Eye (tissue), 1 donor: ENCODE measurements at regions not wholly inside any gene's neighbourhood (a gene's known extent, or its start where the extent isn't known, plus 50 kb on each side); places are given as distances from the start of the nearest gene placed in this dataset.

Source experiments
- DNase-seq: peaks from one replicate; pipeline ENCODE4 v3.0.0-alpha.2; 2015

DNA sequence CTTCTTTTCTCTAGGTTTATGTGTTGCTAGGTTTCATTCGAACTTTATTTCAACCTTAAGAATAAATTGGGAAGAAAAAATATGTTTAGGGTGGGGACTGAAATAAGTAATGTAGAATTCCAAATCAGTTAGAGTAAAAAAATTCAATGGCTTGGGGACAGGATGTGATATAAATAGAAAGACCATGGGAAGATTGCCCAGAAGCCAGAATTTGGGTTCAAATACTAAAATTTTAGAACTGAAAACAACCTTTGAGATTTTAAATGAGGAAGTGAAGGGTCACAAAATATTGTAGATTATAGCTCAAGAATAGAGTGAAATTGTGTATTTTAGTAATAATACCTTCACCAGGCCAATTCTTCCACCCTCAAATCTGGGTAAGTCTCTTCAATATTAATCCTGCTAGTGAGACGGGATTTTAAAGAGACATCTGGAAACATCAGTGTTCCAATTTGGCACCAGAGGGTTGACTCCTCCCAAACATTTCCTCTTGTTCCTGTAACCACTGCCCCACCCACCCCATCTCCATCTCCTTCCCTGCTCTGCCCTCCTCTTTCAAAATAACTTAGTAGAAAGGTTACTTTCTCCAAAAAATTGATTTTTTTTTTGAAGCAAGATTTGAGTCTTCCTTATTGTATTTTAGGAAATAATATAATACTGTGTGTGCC lies 51.3 kb upstream of the FAM3C start:
- DNase-seq, result no peak

GRCh38 chr7:121446526-121446925 lies 50.4 kb upstream of the FAM3C start:
- no peak for DNase-seq
